ENCODE measurements at regions not wholly inside any gene's neighbourhood (a gene's known extent, or its start where the extent isn't known, plus 50 kb on each side); places are given as distances from the start of the nearest gene placed in this dataset.

- no peak for DNase-seq
- intact Hi-C loops (cut with DNase I), result no loop called here
Measured at GRCh38 chr2:23138701-23139100, 246.3 kb upstream of the KLHL29 start.

- intact Hi-C loops (cut with DNase I), result no loop called here
- no peak for DNase-seq
Measured at GRCh38 chr2:23145460-23145859, 239.5 kb upstream of the KLHL29 start.

GRCh38 chr2:23146011-23146410 lies 239.0 kb upstream of the KLHL29 start:
- intact Hi-C loops (cut with DNase I), result no loop called here

GRCh38 chr2:23148342-23148741 lies 236.6 kb upstream of the KLHL29 start:
- intact Hi-C loops (cut with DNase I), result no loop called here
- DNase-seq, result no peak

More at GRCh38 chr2:23146011-23146410, 239.0 kb upstream of the KLHL29 start:
- no peak for DNase-seq

- intact Hi-C loops (cut with DNase I), result no loop called here
- DNase-seq, result no peak
Measured at GRCh38 chr2:23149777-23150176, 235.2 kb upstream of the KLHL29 start.

GRCh38 chr2:23153484-23153883 lies 231.5 kb upstream of the KLHL29 start:
- intact Hi-C loops (cut with DNase I), result no loop called here
- no peak for DNase-seq

- intact Hi-C loops (cut with DNase I), result no loop called here
Measured at GRCh38 chr2:23155022-23155421, 230.0 kb upstream of the KLHL29 start.

GRCh38 chr2:23157812-23158211 lies 227.2 kb upstream of the KLHL29 start:
- intact Hi-C loops (cut with DNase I), result no loop called here
- DNase-seq, result no peak

More at GRCh38 chr2:23155022-23155421, 230.0 kb upstream of the KLHL29 start:
- DNase-seq, result no peak

- intact Hi-C loops (cut with DNase I), result no loop called here
- DNase-seq, result no peak
Measured at GRCh38 chr2:23158306-23158705, 226.7 kb upstream of the KLHL29 start.

- intact Hi-C loops (cut with DNase I), result no loop called here
- DNase-seq, result no peak
Measured at GRCh38 chr2:23159746-23160405, 225.1 kb upstream of the KLHL29 start.

- intact Hi-C loops (cut with DNase I), result no loop called here
- DNase-seq, result no peak
Measured at GRCh38 chr2:23164173-23164572, 220.8 kb upstream of the KLHL29 start.

GRCh38 chr2:23169896-23170295 lies 215.1 kb upstream of the KLHL29 start:
- intact Hi-C loops (cut with DNase I), result no loop called here
- no peak for DNase-seq

- intact Hi-C loops (cut with DNase I), result no loop called here
- no peak for DNase-seq
Measured at GRCh38 chr2:23171108-23171507, 213.9 kb upstream of the KLHL29 start.

GRCh38 chr2:23178396-23178795 lies 206.6 kb upstream of the KLHL29 start:
- intact Hi-C loops (cut with DNase I), result no loop called here
- DNase-seq, result no peak

- no peak for DNase-seq
- intact Hi-C loops (cut with DNase I), result no loop called here
Measured at GRCh38 chr2:23183733-23184132, 201.2 kb upstream of the KLHL29 start.

- DNase-seq, result no peak
- intact Hi-C loops (cut with DNase I), result no loop called here
Measured at GRCh38 chr2:23198316-23199114, 186.5 kb upstream of the KLHL29 start.

- no peak for DNase-seq
- intact Hi-C loops (cut with DNase I), result no loop called here
Measured at GRCh38 chr2:23199115-23199918, 185.7 kb upstream of the KLHL29 start.

GRCh38 chr2:23200068-23200786 lies 184.8 kb upstream of the KLHL29 start:
- no peak for DNase-seq
- intact Hi-C loops (cut with DNase I), result no loop called here

- intact Hi-C loops (cut with DNase I), result no loop called here
Measured at GRCh38 chr2:23200787-23201114, 184.2 kb upstream of the KLHL29 start.

GRCh38 chr2:23203383-23203782 lies 181.6 kb upstream of the KLHL29 start:
- intact Hi-C loops (cut with DNase I), result no loop called here
- DNase-seq, result no peak

More at GRCh38 chr2:23200787-23201114, 184.2 kb upstream of the KLHL29 start:
- DNase-seq, result no peak

Measured in posterior cingulate gyrus (tissue), 11 donors.